Right renal cortex interstitium (tissue), 3 donors: ENCODE measurements at regions not wholly inside any gene's neighbourhood (a gene's known extent, or its start where the extent isn't known, plus 50 kb on each side); places are given as distances from the start of the nearest gene placed in this dataset.

ENCODE experiments used
- DNase-seq, 3 donors: peaks; one replicate each; pipeline ENCODE4 v3.0.0-alpha.2; 2013; ENCODE audit warnings: low read depth in 3 of 3, low spot score in 2 of 3

- DNase-seq: no peak
Measured at GRCh38 chr7:106486331-106486730, 174.6 kb downstream of the CCDC71L start.

DNA sequence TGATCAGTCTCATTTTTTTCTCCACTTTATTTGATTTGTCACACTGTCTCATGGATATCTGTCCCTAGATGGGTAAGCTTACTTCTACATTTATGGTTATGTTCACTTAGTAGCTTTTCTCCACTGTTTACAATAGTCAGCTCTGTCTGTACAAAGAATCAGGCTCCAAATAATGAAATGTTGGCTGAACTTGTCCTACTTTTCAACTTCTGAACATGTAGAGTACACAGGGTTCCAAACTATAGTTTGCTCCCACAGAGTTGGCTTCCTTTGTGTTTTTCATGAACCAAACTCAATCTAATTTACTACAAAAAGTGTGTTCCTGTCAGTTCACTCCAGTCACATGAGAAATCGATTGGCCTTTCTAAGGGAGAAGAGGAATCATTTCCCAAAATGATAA lies 175.0 kb downstream of the CCDC71L start:
- no peak for DNase-seq

DNA sequence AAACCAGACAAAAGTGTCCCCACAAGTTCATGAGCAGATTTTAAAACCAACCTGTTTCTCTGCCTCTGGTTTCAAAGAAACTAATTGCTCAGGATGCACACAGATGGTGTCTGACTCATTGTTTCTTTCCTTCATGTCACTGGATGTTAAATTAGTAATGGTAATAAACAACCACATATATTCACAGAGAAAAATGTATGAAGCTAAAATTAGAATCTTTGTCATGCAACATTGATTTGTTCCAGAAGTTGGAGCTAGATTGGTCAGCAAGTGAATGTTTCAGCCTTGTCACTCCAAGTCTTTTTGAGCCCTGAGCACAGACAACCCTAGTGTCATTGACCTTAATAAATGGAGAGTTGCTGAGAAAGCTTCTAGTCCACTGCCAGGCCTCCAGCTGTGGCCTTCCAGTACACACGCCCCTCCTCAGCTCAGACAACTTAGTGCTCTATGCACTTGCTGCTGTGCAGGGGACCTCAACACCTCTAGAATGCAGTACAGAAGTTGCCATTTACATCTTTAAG lies 175.9 kb downstream of the CCDC71L start:
- no peak for DNase-seq

GRCh38 chr7:106484562-106484961 lies 176.4 kb downstream of the CCDC71L start:
- DNase-seq: no peak

- DNase-seq: no peak
Measured at GRCh38 chr7:106482091-106482490, 178.9 kb downstream of the CCDC71L start.

GRCh38 chr7:106480616-106481031 lies 180.3 kb downstream of the CCDC71L start:
- no peak for DNase-seq

- DNase-seq: no peak
Measured at GRCh38 chr7:106480161-106480579, 180.8 kb downstream of the CCDC71L start.

DNA sequence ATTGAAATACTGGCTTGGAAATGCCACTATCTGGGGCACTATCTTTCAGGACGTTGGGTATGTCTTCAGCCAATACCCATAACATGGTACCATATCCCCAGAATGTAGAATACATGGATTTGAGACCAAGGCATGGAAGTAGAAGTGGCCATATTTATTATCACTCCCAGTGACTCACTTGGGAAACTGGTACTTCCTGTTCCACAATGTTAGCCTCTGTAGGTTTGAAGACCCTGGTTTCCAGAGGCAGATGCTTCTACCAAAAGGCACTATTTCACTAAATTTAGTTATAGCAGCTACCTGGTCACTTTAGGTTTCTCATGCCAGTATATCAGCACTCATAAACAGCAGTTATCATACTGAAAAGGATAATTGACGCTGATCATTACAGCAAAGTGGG lies 184.2 kb downstream of the CCDC71L start:
- DNase-seq: no peak

GRCh38 chr7:106472741-106473140 lies 188.0 kb upstream of the NAMPT start:
- DNase-seq: no peak

DNA sequence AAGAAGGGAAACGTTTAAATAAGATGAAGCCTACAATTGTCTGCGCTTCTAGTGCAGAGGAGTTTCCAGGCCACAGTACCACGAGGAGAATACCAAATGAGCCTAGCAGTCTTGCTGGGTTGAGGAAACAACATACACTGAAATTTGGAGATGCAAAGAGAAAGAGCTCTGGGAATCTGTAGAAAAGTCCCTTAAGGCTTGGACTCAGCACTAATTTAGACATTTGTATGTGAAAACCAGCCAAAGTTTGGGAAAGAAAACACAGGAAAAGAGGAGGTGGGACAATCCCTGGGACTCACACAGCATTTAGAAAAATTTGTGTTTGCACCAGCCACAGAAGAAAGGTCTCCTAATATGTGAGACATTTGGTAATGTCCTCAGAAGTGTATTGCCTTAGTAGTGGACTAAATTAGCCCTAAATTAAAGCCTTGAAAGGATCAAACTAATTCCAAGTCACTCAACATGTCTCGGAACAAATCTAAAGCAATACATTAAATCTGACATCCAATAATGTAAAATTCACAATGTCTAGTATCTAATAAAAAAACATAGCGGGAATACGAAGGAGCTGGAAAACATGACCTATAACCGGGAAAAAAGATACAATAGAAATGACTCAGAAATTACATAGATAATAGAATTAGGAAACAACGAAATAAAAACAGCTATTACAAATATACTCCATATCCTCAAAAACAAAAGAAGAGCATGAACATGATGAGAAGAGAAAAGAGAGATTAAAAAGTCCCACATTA lies 187.1 kb upstream of the NAMPT start:
- DNase-seq: no peak

DNA sequence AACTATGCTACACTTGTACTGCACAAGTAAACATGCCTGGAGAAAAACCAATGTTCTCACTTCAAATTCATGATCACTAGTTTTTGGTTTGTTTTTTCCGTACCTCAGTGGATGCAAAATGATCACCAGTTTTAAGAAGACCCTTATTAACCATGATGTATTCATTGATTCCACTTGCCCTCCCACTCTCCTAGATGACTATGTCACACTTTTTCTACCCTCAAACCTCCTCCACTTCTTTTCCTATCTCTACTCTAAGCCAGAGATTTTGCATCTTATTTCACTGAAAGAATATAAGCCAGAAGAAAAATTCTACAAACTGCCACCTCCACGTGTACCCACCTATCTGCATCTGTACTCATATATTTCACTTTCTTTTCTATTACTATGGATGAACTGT lies 186.2 kb upstream of the NAMPT start:
- no peak for DNase-seq

DNA sequence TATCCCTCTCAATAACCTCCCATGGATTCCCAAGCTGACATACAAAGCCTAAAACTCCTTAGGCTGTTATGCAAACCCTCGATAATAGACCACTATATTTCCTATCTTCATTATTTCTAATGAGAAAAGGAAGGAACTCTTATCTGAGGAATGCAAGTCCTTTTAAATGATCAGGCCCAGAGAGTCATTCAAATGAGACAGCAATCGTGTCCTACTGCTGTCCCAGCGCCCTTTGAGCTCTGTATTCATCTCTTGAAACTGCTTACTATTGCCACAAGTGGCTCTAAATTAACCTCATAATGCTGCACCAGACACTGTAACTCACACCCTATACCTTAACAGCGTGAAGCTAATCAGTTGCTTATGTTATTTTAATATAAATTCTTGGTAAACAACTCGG lies 182.1 kb upstream of the NAMPT start:
- DNase-seq: no peak

GRCh38 chr7:106465704-106466468 lies 181.1 kb upstream of the NAMPT start:
- DNase-seq: no peak

- no peak for DNase-seq
Measured at GRCh38 chr7:106464651-106465050, 179.9 kb upstream of the NAMPT start.

GRCh38 chr7:106463851-106464611 lies 179.2 kb upstream of the NAMPT start:
- DNase-seq: no peak

DNA sequence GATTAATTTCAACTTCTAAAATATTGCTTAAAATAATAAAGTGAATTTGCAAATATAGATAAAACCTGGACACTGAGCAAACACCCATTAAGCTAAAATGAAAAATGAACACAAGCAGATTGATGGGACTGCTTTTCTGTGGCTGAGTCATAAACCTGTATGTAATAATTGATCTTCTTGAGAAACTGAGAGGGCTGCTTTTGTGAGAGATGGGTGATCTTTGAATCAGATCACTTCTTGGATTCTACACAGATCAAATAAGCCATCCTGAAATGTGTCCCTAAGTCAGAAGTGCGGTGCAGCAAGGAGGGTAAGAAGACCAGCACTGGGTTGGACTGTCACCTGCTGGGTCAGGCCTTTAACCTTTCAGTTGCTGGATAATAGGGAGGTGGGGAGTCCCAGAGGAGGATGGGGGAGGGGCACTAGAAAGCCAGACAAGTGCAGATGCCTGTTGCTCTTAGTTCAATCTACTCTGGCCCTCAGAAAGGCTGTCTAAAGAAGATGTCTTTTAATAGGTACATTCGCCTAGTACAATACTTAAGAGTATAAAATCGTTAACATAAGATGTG lies 178.2 kb upstream of the NAMPT start:
- no peak for DNase-seq

GRCh38 chr7:106462365-106462859 lies 177.6 kb upstream of the NAMPT start:
- DNase-seq: no peak

DNA sequence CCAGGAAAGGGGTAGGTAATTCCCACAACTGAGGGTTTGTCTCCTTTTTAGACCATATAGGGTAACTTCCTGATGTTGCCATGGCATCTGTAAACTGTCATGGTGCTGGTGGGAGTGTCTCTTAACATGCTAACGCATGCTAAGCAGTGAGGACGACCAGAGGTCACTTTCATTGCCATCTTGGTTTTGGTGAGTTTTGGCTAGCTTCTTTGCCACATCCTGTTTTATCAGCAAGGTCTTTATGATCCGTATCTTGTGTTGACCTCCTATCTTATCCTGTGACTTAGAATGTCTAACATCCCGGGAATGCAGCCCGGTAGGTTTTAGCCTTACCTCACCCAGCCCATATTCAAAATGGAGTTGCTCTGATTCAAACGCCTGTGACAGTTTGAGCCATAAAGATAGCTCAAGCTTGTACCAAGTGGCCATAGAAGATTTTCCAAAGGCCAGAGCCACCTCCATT lies 176.0 kb upstream of the NAMPT start:
- DNase-seq: no peak

- no peak for DNase-seq
Measured at GRCh38 chr7:106459397-106460072, 174.8 kb upstream of the NAMPT start.

GRCh38 chr7:106457678-106458077 lies 172.9 kb upstream of the NAMPT start:
- no peak for DNase-seq
